Mucosa of rectum (tissue), 2 donors: ENCODE measurements at regions not wholly inside any gene's neighbourhood (a gene's known extent, or its start where the extent isn't known, plus 50 kb on each side); places are given as distances from the start of the nearest gene placed in this dataset.

Experiments used
- H3K27ac ChIP-seq, 2 donors: one replicate each; pipeline ENCODE4 v1.7.0; 2013; ENCODE audit warnings: inconsistent platforms in 2 of 2, low read depth in 2 of 2, low read length in 2 of 2
- H3K27me3 ChIP-seq, 2 donors: one replicate each; pipeline ENCODE4 v1.7.0; 2013; ENCODE audit warnings: low read length in 2 of 2; ENCODE audit not compliant: control insufficient read depth in 2 of 2, insufficient read depth in 2 of 2
- H3K36me3 ChIP-seq, 2 donors: one replicate each; pipeline ENCODE4 v1.7.0; 2013; ENCODE audit warnings: low read length in 2 of 2; ENCODE audit not compliant: control insufficient read depth in 2 of 2, insufficient read depth in 2 of 2
- H3K4me1 ChIP-seq, 2 donors: one replicate each; pipeline ENCODE4 v1.7.0; 2013; ENCODE audit warnings: low read length in 2 of 2, mild to moderate bottlenecking in 1 of 2; ENCODE audit not compliant: control insufficient read depth in 2 of 2, insufficient read depth in 2 of 2
- H3K4me3 ChIP-seq, 2 donors: one replicate each; pipeline ENCODE4 v1.7.0; 2013; ENCODE audit warnings: low read length in 2 of 2
- H3K9ac ChIP-seq, 2 donors: one replicate each; pipeline ENCODE4 v1.7.0; 2013; ENCODE audit warnings: low read length in 2 of 2, low read depth in 1 of 2, mild to moderate bottlenecking in 1 of 2
- H3K9me3 ChIP-seq, 2 donors: one replicate each; pipeline ENCODE4 v1.7.0; 2013; ENCODE audit warnings: low read length in 2 of 2; ENCODE audit not compliant: control insufficient read depth in 2 of 2
- donor health status: healthy.
- donor health status: Normal muscosa, but diverticular disease.

GRCh38 chr16:66290431-66290830 is 76.1 kb upstream of the CDH5 start:
- no peak overlapping the region for H3K4me3 ChIP-seq
- no peak overlapping the region for H3K27ac ChIP-seq
- H3K9me3 ChIP-seq, result no peaks in the 10 kb centered on the region
- no peaks in the 10 kb centered on the region for H3K4me1 ChIP-seq
- no peak overlapping the region for H3K9ac ChIP-seq
- no peaks in the 10 kb centered on the region for H3K36me3 ChIP-seq
- no peaks in the 10 kb centered on the region for H3K27me3 ChIP-seq

- no peaks in the 10 kb centered on the region for H3K36me3 ChIP-seq
- H3K27ac ChIP-seq, result no peak overlapping the region
- H3K9me3 ChIP-seq, result no peaks in the 10 kb centered on the region
- H3K4me3 ChIP-seq, result no peak overlapping the region
- H3K9ac ChIP-seq, result no peak overlapping the region
- H3K27me3 ChIP-seq, result no peaks in the 10 kb centered on the region
- H3K4me1 ChIP-seq, result no peaks in the 10 kb centered on the region
Measured at GRCh38 chr16:66289986-66290385, 76.5 kb upstream of the CDH5 start.

GRCh38 chr16:66289051-66289680 is 77.3 kb upstream of the CDH5 start:
- Histone ChIP-seq H3K9ac (no peak overlapping the region), H3K27me3 (no peaks in the 10 kb centered on the region), H3K4me3 (no peak overlapping the region), H3K36me3 (no peaks in the 10 kb centered on the region), H3K9me3 (no peaks in the 10 kb centered on the region), H3K27ac (no peak overlapping the region), H3K4me1 (no peaks in the 10 kb centered on the region)

GRCh38 chr16:66287926-66288325 is 78.6 kb upstream of the CDH5 start:
- H3K36me3 ChIP-seq, result no peaks in the 10 kb centered on the region
- H3K4me3 ChIP-seq, result no peak overlapping the region
- no peaks in the 10 kb centered on the region for H3K9me3 ChIP-seq
- H3K27ac ChIP-seq, result no peak overlapping the region
- H3K9ac ChIP-seq, result no peak overlapping the region
- H3K27me3 ChIP-seq, result no peaks in the 10 kb centered on the region
- no peaks in the 10 kb centered on the region for H3K4me1 ChIP-seq

- H3K4me1 ChIP-seq, result no peaks in the 10 kb centered on the region
- H3K36me3 ChIP-seq, result no peaks in the 10 kb centered on the region
- H3K9ac ChIP-seq, result no peak overlapping the region
- H3K9me3 ChIP-seq, result no peaks in the 10 kb centered on the region
- H3K27ac ChIP-seq, result no peak overlapping the region
- H3K27me3 ChIP-seq, result no peaks in the 10 kb centered on the region
- no peak overlapping the region for H3K4me3 ChIP-seq
Measured at GRCh38 chr16:66287416-66287815, 79.1 kb upstream of the CDH5 start.

- Histone ChIP-seq H3K36me3 (no peaks in the 10 kb centered on the region), H3K9ac (no peak overlapping the region), H3K27ac (no peak overlapping the region)
Measured at GRCh38 chr16:66286527-66286926, 80.0 kb upstream of the CDH5 start.

GRCh38 chr16:66278604-66279262 is 87.8 kb upstream of the CDH5 start:
- Histone ChIP-seq H3K27me3 (no peaks in the 10 kb centered on the region), H3K27ac (no peak overlapping the region), H3K4me1 (no peaks in the 10 kb centered on the region)

More at GRCh38 chr16:66286527-66286926, 80.0 kb upstream of the CDH5 start:
- no peaks in the 10 kb centered on the region for H3K9me3 ChIP-seq
- no peak overlapping the region for H3K4me3 ChIP-seq
- no peaks in the 10 kb centered on the region for H3K4me1 ChIP-seq
- H3K27me3 ChIP-seq, result no peaks in the 10 kb centered on the region

GRCh38 chr16:66278111-66278531 is 88.4 kb upstream of the CDH5 start:
- no peaks in the 10 kb centered on the region for H3K36me3 ChIP-seq

More at GRCh38 chr16:66278604-66279262, 87.8 kb upstream of the CDH5 start:
- no peaks in the 10 kb centered on the region for H3K36me3 ChIP-seq
- H3K9ac ChIP-seq, result no peak overlapping the region
- no peaks in the 10 kb centered on the region for H3K9me3 ChIP-seq
- no peak overlapping the region for H3K4me3 ChIP-seq

GRCh38 chr16:66277311-66278070 is 89.0 kb upstream of the CDH5 start:
- H3K27ac ChIP-seq, result no peak overlapping the region
- H3K4me1 ChIP-seq, result no peaks in the 10 kb centered on the region
- no peak overlapping the region for H3K4me3 ChIP-seq

More at GRCh38 chr16:66278111-66278531, 88.4 kb upstream of the CDH5 start:
- Histone ChIP-seq H3K4me1 (no peaks in the 10 kb centered on the region), H3K27me3 (no peaks in the 10 kb centered on the region), H3K27ac (no peak overlapping the region), H3K9me3 (no peaks in the 10 kb centered on the region), H3K4me3 (no peak overlapping the region), H3K9ac (no peak overlapping the region)

GRCh38 chr16:66275775-66276428 is 90.6 kb upstream of the CDH5 start:
- Histone ChIP-seq H3K4me3 (no peak overlapping the region), H3K36me3 (no peaks in the 10 kb centered on the region), H3K4me1 (no peaks in the 10 kb centered on the region), H3K27me3 (no peaks in the 10 kb centered on the region), H3K27ac (no peak overlapping the region), H3K9me3 (no peaks in the 10 kb centered on the region), H3K9ac (no peak overlapping the region)

More at GRCh38 chr16:66277311-66278070, 89.0 kb upstream of the CDH5 start:
- Histone ChIP-seq H3K9ac (no peak overlapping the region), H3K9me3 (no peaks in the 10 kb centered on the region), H3K27me3 (no peaks in the 10 kb centered on the region), H3K36me3 (no peaks in the 10 kb centered on the region)
